Lung (tissue), 11 donors: ENCODE measurements at regions not wholly inside any gene's neighbourhood (a gene's known extent, or its start where the extent isn't known, plus 50 kb on each side); places are given as distances from the start of the nearest gene placed in this dataset.

ENCODE experiments used
- ATAC-seq: fragments of 200-7000 bp; cut with Tn5 transposase; one replicate; pipeline ENCODE4 v1.9.1; 2020; ENCODE audit warnings: moderate number of reproducible peaks; ENCODE audit not compliant: insufficient read depth, low FRiP score
- DNase-seq, 3 donors: peaks; one replicate each; pipeline ENCODE4 v3.0.0-alpha.2; 2013 to 2017
- H3K27ac ChIP-seq, 2 donors: one replicate each; pipeline ENCODE4 v1.5.1; 2013; ENCODE audit warnings: mild to moderate bottlenecking in 2 of 2, moderate library complexity in 2 of 2, control low read depth in 1 of 2, inconsistent platforms in 1 of 2, low read depth in 1 of 2, low read length in 1 of 2
- H3K27me3 ChIP-seq, 3 donors: one replicate each; pipeline ENCODE4 v1.5.1; 2013; ENCODE audit warnings: low read length in 2 of 3; ENCODE audit not compliant: control insufficient read depth in 3 of 3, insufficient read depth in 3 of 3
- H3K36me3 ChIP-seq, 4 donors: one replicate each; pipeline ENCODE4 v1.5.1; 2013; ENCODE audit warnings: low read length in 4 of 4, mild to moderate bottlenecking in 1 of 4, moderate library complexity in 1 of 4; ENCODE audit not compliant: control insufficient read depth in 4 of 4, insufficient read depth in 4 of 4
- H3K4me1 ChIP-seq, 5 donors: one replicate each; pipeline ENCODE4 v1.5.1; 2013; ENCODE audit warnings: low read length in 5 of 5, mild to moderate bottlenecking in 2 of 5, moderate library complexity in 1 of 5; ENCODE audit not compliant: control insufficient read depth in 5 of 5, insufficient read depth in 5 of 5
- H3K4me3 ChIP-seq: one replicate; pipeline ENCODE4 v1.5.1; 2013; ENCODE audit warnings: mild to moderate bottlenecking, control low read depth, moderate library complexity
- H3K9ac ChIP-seq, 2 donors: one replicate each; pipeline ENCODE4 v1.5.1; 2013; ENCODE audit warnings: low read length in 2 of 2, control low read depth in 1 of 2; ENCODE audit not compliant: insufficient read depth in 1 of 2
- H3K9me3 ChIP-seq, 4 donors: one replicate each; pipeline ENCODE4 v1.5.1; 2013; ENCODE audit warnings: low read length in 3 of 4, mild to moderate bottlenecking in 1 of 4, moderate library complexity in 1 of 4; ENCODE audit not compliant: control insufficient read depth in 4 of 4, insufficient read depth in 3 of 4
- WGBS, 2 donors: extraction: QIAGEN DNeasy Blood & Tissue Kit; methylation state at CpG; one replicate each; pipeline ENCODE4 v1.1.7; 2013; 5-methylcytosine and 5-hydroxymethylcytosine counted together
- TF ChIP-seq, protein P1 (sequence below): IDR thresholded peaks from 2 replicates; pipeline ENCODE4 v1.5.1; 2012; ENCODE audit warnings: mild to moderate bottlenecking; ENCODE audit errors: control extremely low read depth, extremely low read depth
- donor health status: control.
- donor health status: control.
- donor health status: Bipolar disorder and iron deficiency.
- donor health status: healthy.
- donor health status: DM: yes; HTN: yes; CAD: no.

DNA sequence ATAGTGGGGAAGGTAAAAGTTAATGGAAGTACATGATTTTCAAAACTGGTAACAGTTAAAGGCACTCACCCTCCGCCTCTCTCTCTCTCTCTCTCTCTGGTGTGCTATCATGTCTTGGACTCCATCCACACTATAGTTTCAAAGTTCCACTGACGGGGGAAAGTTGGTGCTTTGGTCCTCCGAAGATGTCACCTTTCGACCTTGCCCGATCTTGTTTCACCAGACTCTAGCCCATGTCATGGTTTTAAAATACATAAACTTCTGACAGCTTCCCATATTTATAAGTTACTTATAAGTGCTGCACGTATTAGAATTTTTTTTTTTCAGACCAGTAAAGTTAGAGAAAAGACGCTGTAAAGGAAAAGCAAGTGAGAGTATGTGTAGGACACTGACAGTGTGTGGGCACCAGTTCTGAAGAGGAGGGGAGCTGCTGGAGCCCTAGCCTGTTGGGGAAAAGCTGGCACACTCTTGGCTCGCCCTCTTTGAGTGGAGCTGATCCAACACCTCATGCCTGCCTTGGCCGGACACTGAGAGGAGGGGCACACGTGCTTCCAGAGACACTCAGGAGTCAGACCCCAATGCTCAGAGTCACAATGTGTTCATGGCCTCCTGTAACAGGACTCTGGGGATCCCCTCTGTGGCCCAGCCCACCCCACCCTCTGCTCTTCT, 200.5 kb upstream of the TPM1 start:
- H3K9ac ChIP-seq = no peak overlapping the region
- H3K4me3 ChIP-seq = no peak overlapping the region
- WGBS, 2 donors = 81 to 89% methylated on average over 10 of the region's 10 CpGs
- DNase-seq = no peak
- peaks cover 0 to 9% (median 0%) of the 10 kb centered on the region in 5 donors for H3K4me1 ChIP-seq
- H3K27me3 ChIP-seq = no peaks in the 10 kb centered on the region
- peak overlapping the region in 1 of 2 donors; percentile 82 for H3K27ac ChIP-seq
- peaks cover 1 to 13% (median 9%) of the 10 kb centered on the region in 4 donors for H3K36me3 ChIP-seq
- ATAC-seq = no peak
- H3K9me3 ChIP-seq = no peaks in the 10 kb centered on the region
- TF ChIP-seq, protein P1, sequence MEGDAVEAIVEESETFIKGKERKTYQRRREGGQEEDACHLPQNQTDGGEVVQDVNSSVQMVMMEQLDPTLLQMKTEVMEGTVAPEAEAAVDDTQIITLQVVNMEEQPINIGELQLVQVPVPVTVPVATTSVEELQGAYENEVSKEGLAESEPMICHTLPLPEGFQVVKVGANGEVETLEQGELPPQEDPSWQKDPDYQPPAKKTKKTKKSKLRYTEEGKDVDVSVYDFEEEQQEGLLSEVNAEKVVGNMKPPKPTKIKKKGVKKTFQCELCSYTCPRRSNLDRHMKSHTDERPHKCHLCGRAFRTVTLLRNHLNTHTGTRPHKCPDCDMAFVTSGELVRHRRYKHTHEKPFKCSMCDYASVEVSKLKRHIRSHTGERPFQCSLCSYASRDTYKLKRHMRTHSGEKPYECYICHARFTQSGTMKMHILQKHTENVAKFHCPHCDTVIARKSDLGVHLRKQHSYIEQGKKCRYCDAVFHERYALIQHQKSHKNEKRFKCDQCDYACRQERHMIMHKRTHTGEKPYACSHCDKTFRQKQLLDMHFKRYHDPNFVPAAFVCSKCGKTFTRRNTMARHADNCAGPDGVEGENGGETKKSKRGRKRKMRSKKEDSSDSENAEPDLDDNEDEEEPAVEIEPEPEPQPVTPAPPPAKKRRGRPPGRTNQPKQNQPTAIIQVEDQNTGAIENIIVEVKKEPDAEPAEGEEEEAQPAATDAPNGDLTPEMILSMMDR = no peak

DNA sequence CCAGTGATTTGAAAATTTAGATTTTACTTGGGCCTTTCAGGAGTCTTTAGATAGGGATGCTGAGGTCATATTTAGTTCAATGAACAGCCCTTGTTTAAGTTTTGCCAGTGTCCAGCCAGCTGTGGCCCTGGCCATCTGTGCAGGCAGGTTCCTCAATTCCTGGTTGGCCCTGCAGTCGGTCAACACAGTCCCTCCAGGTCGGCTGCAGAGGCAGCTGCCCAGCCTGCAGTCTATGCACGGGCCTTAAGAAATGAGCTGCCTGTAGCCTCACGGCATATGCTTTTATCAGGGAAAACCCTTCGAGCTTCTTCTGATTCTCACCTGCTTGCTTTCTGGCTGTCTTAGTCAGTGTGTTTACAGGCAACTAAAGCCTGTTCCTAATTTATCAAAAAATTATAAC, 199.2 kb upstream of the TPM1 start:
- Histone ChIP-seq H3K27ac (peak overlapping the region in 1 of 2 donors; percentile 82), H3K4me1 (peaks cover 0 to 11% (median 0%) of the 10 kb centered on the region in 5 donors), H3K36me3 (peaks cover 1 to 13% (median 9%) of the 10 kb centered on the region in 4 donors), H3K27me3 (no peaks in the 10 kb centered on the region), H3K4me3 (no peak overlapping the region), H3K9me3 (peaks cover 0 to 3% (median 0%) of the 10 kb centered on the region in 4 donors), H3K9ac (no peak overlapping the region)
- 88 to 93% methylated on average over 5 of the region's 5 CpGs for WGBS, 2 donors
- ATAC-seq (no peak), DNase-seq (no peak)
- TF ChIP-seq, protein P1 = no peak

DNA sequence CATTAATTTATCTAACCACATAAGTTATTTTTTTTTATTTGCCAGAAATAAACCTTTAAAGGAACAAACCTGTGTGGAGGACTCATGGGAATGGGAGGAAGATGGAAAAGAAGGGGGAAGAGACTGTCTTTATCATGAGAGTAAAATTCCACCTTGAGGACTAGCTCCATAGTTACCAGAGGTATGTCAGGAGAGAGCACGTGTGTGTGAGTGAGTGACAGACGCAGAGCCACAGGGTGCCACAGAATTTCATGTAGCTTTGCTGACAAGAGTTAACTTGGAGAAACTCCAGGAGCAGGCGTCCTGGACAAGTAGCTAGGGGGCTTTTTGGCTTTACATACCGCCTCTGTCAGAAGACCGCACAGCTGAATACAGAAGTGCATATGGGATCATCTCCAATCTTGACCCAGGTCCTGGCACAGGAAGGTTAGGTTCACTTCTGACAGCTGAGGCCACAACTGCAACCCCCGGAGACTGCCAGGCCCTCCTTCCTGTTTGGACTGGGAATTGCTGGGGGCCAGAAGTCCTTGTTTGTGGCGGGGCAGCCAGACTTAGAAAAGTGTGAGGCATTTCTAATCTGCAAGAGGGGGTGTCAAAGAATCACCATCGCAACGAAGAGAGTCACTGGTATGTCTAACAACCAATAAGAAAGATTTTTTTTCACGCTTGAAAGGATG, 197.8 kb upstream of the TPM1 start:
- H3K4me1 ChIP-seq = peaks cover 0 to 21% (median 5%) of the 10 kb centered on the region in 5 donors
- no peak overlapping the region for H3K4me3 ChIP-seq
- no peaks in the 10 kb centered on the region for H3K27me3 ChIP-seq
- peaks cover 0 to 13% (median 5%) of the 10 kb centered on the region in 4 donors for H3K36me3 ChIP-seq
- no peak overlapping the region for H3K27ac ChIP-seq
- peaks cover 0 to 3% (median 0%) of the 10 kb centered on the region in 4 donors for H3K9me3 ChIP-seq
- 63 to 73% methylated on average over 10 of the region's 10 CpGs for WGBS, 2 donors
- ATAC-seq (no peak), DNase-seq (no peak)
- H3K9ac ChIP-seq = no peak overlapping the region
- TF ChIP-seq, protein P1 = no peak
